ENCODE measurements at regions not wholly inside any gene's neighbourhood (a gene's known extent, or its start where the extent isn't known, plus 50 kb on each side); places are given as distances from the start of the nearest gene placed in this dataset.

- H3K9me3 ChIP-seq: peaks cover 0 to 19% (median 8%) of the 10 kb centered on the region in 11 donors
- intact Hi-C loops (cut with DNase I): no loop called here
- ATAC-seq (no peak), DNase-seq (no peak)
- no peaks in the 10 kb centered on the region for H3K36me3 ChIP-seq
- no peaks in the 10 kb centered on the region for H3K27me3 ChIP-seq
- H3K4me3 ChIP-seq: no peak overlapping the region
- H3K27ac ChIP-seq: no peak overlapping the region
- 74 to 83% methylated on average over 2 of the region's 2 CpGs for WGBS, 2 donors
- TF ChIP-seq CTCF (IDR thresholded peaks at IDR 0.05): no peak
- H3K4me1 ChIP-seq: peaks cover 0 to 10% (median 0%) of the 10 kb centered on the region in 9 donors
Measured at GRCh38 chr11:113618360-113618759, 87.7 kb downstream of the TMPRSS5 start.

GRCh38 chr11:113615773-113616172 is 90.3 kb downstream of the TMPRSS5 start:
- ATAC-seq: peak in 2 of 8 donors; percentile 37 to 42
- no peak for TF ChIP-seq CTCF (IDR thresholded peaks at IDR 0.05)
- peaks cover 0 to 15% (median 8%) of the 10 kb centered on the region in 11 donors for H3K9me3 ChIP-seq
- no peaks in the 10 kb centered on the region for H3K36me3 ChIP-seq
- intact Hi-C loops (cut with DNase I): no loop called here
- no peaks in the 10 kb centered on the region for H3K27me3 ChIP-seq
- 14% methylated on average over 1 of the region's 1 CpG for WGBS, 2 donors
- no peak for DNase-seq
- no peak overlapping the region for H3K4me3 ChIP-seq
- H3K4me1 ChIP-seq: peaks cover 0 to 10% (median 0%) of the 10 kb centered on the region in 9 donors
- H3K27ac ChIP-seq: no peak overlapping the region

DNA sequence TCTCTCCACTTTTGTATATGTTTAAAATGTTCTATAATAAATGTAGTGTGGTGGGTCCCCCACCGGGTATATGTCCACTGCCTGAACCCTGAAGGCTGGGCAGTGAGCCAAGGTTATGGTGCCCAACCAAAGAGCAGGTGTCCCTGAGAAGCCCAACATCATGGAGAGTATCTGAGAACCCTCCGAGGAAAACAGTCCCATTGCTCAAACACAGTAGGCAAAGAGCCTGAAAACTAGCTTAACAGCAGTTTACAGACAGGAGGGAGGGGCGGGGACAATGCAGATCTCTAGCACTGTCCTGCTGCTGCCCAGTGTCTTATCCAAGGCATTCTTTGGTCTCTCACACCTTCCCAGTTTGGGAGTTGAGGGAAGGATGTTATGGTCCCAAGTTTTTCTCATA is 91.0 kb downstream of the TMPRSS5 start:
- ATAC-seq (no peak), DNase-seq (no peak)
- Histone ChIP-seq H3K9me3 (peaks cover 0 to 11% (median 8%) of the 10 kb centered on the region in 11 donors), H3K27me3 (no peaks in the 10 kb centered on the region), H3K36me3 (no peaks in the 10 kb centered on the region), H3K4me3 (no peak overlapping the region), H3K27ac (no peak overlapping the region), H3K4me1 (peaks cover 0 to 10% (median 0%) of the 10 kb centered on the region in 9 donors)
- 53 to 59% methylated on average over 3 of the region's 3 CpGs for WGBS, 2 donors
- intact Hi-C loops (cut with DNase I): no loop called here
- TF ChIP-seq CTCF (IDR thresholded peaks at IDR 0.05): no peak

GRCh38 chr11:113614097-113614496 is 92.0 kb downstream of the TMPRSS5 start:
- intact Hi-C loops (cut with DNase I): no loop called here
- WGBS, 2 donors: 78 to 79% methylated on average over 2 of the region's 2 CpGs
- DNase-seq (no peak), ATAC-seq (no peak)
- Histone ChIP-seq H3K36me3 (no peaks in the 10 kb centered on the region), H3K9me3 (peaks cover 0 to under 1% (median 0%) of the 10 kb centered on the region in 11 donors), H3K27me3 (no peaks in the 10 kb centered on the region), H3K4me1 (peaks cover 0 to 10% (median 0%) of the 10 kb centered on the region in 9 donors), H3K4me3 (no peak overlapping the region), H3K27ac (no peak overlapping the region)
- TF ChIP-seq CTCF (IDR thresholded peaks at IDR 0.05): no peak

Measured in heart right ventricle (tissue), 16 donors.